Suprapubic skin (tissue), 4 donors: ENCODE measurements at regions not wholly inside any gene's neighbourhood (a gene's known extent, or its start where the extent isn't known, plus 50 kb on each side); places are given as distances from the start of the nearest gene placed in this dataset.

Experiments
- DNase-seq, 2 donors: peaks; one replicate each; pipeline ENCODE4 v3.0.0-alpha.2; 2019; ENCODE audit warnings: low spot score in 2 of 2
- H3K27ac ChIP-seq: fragments of 200-600 bp; sonication (generic); one replicate; pipeline ENCODE4 v1.5.1; 2019
- H3K27me3 ChIP-seq: fragments of 200-600 bp; sonication (generic); one replicate; pipeline ENCODE4 v1.5.1; 2019
- H3K36me3 ChIP-seq: fragments of 200-600 bp; sonication (generic); one replicate; pipeline ENCODE4 v1.5.1; 2019
- H3K4me1 ChIP-seq: fragments of 200-600 bp; sonication (generic); one replicate; pipeline ENCODE4 v1.5.1; 2019
- H3K4me3 ChIP-seq: fragments of 200-600 bp; sonication (generic); one replicate; pipeline ENCODE4 v1.5.1; 2019; ENCODE audit warnings: mild to moderate bottlenecking
- H3K9me3 ChIP-seq: fragments of 200-600 bp; sonication (generic); one replicate; pipeline ENCODE4 v1.5.1; 2019
- EP300 ChIP-seq: sonication (generic); formaldehyde crosslinking; IDR thresholded peaks from one replicate; pipeline ENCODE4 v1.6.1; 2017; ENCODE audit warnings: antibody characterized with exemption
- POLR2A ChIP-seq, 2 donors: fragments of 450-650 bp; IDR thresholded peaks; one replicate each; pipeline ENCODE4 v1.6.1; 2017; ENCODE audit warnings: antibody characterized with exemption in 2 of 2, mild to moderate bottlenecking in 2 of 2, moderate library complexity in 2 of 2
- POLR2AphosphoS5 ChIP-seq, 3 donors: sonication (generic); formaldehyde crosslinking; IDR thresholded peaks; one replicate each; pipeline ENCODE4 v1.6.1; 2017; ENCODE audit warnings: antibody characterized with exemption in 3 of 3
- WGBS: methylation state at CpG from one replicate; pipeline ENCODE4 v1.1.5; 2018; 5-methylcytosine and 5-hydroxymethylcytosine counted together
- TF ChIP-seq, protein P1 (sequence below), 2 donors: fragments of 200-600 bp in 1 of 2; fragments of 450-650 bp in 1 of 2; sonication (generic) in 1 of 2; IDR thresholded peaks; one replicate each; pipeline ENCODE4 v1.5.1; 2016 to 2019; ENCODE audit warnings: antibody characterized with exemption in 2 of 2, mild to moderate bottlenecking in 1 of 2, moderate library complexity in 1 of 2

DNA sequence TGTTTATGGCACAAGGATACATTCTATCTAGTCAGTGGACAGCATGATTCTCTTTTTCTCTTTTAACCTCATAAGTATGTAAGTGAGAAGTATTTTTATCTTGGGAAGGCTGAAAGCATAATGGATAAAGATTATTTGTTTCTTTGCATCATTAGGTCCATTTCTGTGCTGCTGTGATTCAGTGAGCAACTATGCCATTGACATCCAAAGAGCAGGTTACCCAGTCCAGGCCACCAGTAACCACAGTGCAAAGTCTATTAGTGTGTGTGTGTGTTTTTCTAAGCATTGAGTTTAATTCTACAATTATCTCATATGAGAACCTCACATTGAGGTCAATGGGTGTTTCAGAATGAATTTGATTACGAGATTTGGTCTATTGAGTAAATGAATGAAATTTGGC, 158.8 kb upstream of the DACH1 start:
- no peaks in the 10 kb centered on the region for H3K36me3 ChIP-seq
- no peak overlapping the region for H3K27ac ChIP-seq
- H3K9me3 ChIP-seq = peaks cover 4% of the 10 kb centered on the region
- DNase-seq = no peak
- H3K4me3 ChIP-seq = no peak overlapping the region
- WGBS = 93% methylated on average over 1 of the region's 1 CpG
- no peaks in the 10 kb centered on the region for H3K4me1 ChIP-seq
- H3K27me3 ChIP-seq = no peaks in the 10 kb centered on the region
- no peak for TF ChIP-seq POLR2A (IDR thresholded peaks at IDR 0.05)
- TF ChIP-seq EP300 = no peak
- TF ChIP-seq, protein P1, sequence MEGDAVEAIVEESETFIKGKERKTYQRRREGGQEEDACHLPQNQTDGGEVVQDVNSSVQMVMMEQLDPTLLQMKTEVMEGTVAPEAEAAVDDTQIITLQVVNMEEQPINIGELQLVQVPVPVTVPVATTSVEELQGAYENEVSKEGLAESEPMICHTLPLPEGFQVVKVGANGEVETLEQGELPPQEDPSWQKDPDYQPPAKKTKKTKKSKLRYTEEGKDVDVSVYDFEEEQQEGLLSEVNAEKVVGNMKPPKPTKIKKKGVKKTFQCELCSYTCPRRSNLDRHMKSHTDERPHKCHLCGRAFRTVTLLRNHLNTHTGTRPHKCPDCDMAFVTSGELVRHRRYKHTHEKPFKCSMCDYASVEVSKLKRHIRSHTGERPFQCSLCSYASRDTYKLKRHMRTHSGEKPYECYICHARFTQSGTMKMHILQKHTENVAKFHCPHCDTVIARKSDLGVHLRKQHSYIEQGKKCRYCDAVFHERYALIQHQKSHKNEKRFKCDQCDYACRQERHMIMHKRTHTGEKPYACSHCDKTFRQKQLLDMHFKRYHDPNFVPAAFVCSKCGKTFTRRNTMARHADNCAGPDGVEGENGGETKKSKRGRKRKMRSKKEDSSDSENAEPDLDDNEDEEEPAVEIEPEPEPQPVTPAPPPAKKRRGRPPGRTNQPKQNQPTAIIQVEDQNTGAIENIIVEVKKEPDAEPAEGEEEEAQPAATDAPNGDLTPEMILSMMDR (IDR thresholded peaks at IDR 0.05) = no peak
- TF ChIP-seq POLR2AphosphoS5 (IDR thresholded peaks at IDR 0.05) = no peak

GRCh38 chr13:72023895-72024294, 156.9 kb upstream of the DACH1 start:
- H3K9me3 ChIP-seq = no peaks in the 10 kb centered on the region
- no peaks in the 10 kb centered on the region for H3K4me1 ChIP-seq
- H3K36me3 ChIP-seq = no peaks in the 10 kb centered on the region
- no peak for TF ChIP-seq POLR2A (IDR thresholded peaks at IDR 0.05)
- no peak for TF ChIP-seq POLR2AphosphoS5 (IDR thresholded peaks at IDR 0.05)
- TF ChIP-seq EP300 = no peak
- TF ChIP-seq, protein P1 (IDR thresholded peaks at IDR 0.05) = no peak
- H3K4me3 ChIP-seq = no peak overlapping the region
- DNase-seq = no peak
- H3K27ac ChIP-seq = no peak overlapping the region
- H3K27me3 ChIP-seq = no peaks in the 10 kb centered on the region
- 96% methylated on average over 6 of the region's 6 CpGs for WGBS

DNA sequence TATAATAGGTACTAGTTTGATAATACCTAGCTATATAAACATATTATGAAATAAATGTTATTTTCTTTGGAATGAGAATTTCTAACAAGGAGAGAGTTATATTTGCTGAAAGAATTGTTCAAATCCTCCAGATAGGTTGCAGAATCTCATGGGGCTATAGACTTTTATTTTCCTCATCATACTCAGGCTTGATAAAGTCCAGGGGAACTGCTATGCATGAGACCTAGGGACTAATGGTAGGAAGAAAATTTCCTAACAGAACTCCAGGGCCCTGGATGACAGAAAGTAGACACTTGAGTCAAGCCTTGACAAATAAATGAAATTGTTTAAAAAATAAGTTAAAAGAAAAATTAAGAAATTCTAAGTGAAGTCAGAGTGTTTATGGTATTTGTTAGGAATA, 138.5 kb upstream of the DACH1 start:
- no peak for DNase-seq
- Histone ChIP-seq H3K36me3 (no peaks in the 10 kb centered on the region), H3K27me3 (no peaks in the 10 kb centered on the region), H3K27ac (no peak overlapping the region), H3K4me3 (no peak overlapping the region), H3K9me3 (no peaks in the 10 kb centered on the region), H3K4me1 (no peaks in the 10 kb centered on the region)
- TF ChIP-seq POLR2A (IDR thresholded peaks at IDR 0.05) = no peak

DNA sequence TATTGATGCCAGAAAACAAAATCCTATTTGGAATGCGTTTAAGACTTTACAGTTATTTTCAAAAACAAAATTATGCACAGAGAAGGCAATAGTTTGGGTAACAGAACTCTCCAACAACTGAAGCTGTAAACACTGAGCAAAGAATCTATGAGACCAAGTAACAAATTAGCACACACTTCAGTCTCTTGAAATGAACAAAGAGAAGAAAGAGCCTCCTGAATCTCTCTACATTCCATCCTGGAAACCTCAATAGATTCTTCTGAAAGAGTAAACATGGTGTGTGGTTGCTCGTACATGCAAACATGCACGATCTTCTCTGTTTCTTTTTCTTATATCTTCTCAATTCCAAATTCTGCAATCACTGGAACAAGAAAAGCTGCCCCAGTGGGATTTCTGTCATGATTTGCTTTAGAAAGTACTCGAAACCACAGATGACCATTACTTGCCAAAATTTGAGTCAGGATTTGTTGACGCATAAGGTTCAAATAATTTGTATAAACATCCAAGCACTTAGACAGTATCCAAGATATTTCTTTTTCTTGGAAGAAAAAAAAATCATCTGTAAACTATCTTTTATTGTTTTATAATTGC, 137.9 kb upstream of the DACH1 start:
- DNase-seq = no peak
- 57% methylated on average over 5 of the region's 5 CpGs for WGBS
- TF ChIP-seq POLR2A (IDR thresholded peaks at IDR 0.05) (no peak), EP300 (no peak), POLR2AphosphoS5 (IDR thresholded peaks at IDR 0.05) (no peak)
- TF ChIP-seq, protein P1 (IDR thresholded peaks at IDR 0.05) = no peak

GRCh38 chr13:72004246-72004645, 137.2 kb upstream of the DACH1 start:
- Histone ChIP-seq H3K9me3 (no peaks in the 10 kb centered on the region), H3K4me1 (no peaks in the 10 kb centered on the region), H3K27ac (no peak overlapping the region), H3K27me3 (no peaks in the 10 kb centered on the region), H3K36me3 (no peaks in the 10 kb centered on the region), H3K4me3 (no peak overlapping the region)
- DNase-seq = no peak
- TF ChIP-seq POLR2AphosphoS5 (IDR thresholded peaks at IDR 0.05) (no peak), EP300 (no peak), POLR2A (IDR thresholded peaks at IDR 0.05) (no peak)
- TF ChIP-seq, protein P1 (IDR thresholded peaks at IDR 0.05) = no peak
- WGBS = 30% methylated on average over 3 of the region's 3 CpGs

More for the DNA sequence above, 137.9 kb upstream of the DACH1 start:
- no peaks in the 10 kb centered on the region for H3K4me1 ChIP-seq
- no peaks in the 10 kb centered on the region for H3K27me3 ChIP-seq
- no peaks in the 10 kb centered on the region for H3K36me3 ChIP-seq
- H3K9me3 ChIP-seq = no peaks in the 10 kb centered on the region
- no peak overlapping the region for H3K27ac ChIP-seq
- no peak overlapping the region for H3K4me3 ChIP-seq

- Histone ChIP-seq H3K27ac (no peak overlapping the region), H3K4me1 (no peaks in the 10 kb centered on the region), H3K27me3 (no peaks in the 10 kb centered on the region), H3K36me3 (no peaks in the 10 kb centered on the region), H3K4me3 (no peak overlapping the region), H3K9me3 (no peaks in the 10 kb centered on the region)
- TF ChIP-seq POLR2AphosphoS5 (IDR thresholded peaks at IDR 0.05) (no peak), POLR2A (IDR thresholded peaks at IDR 0.05) (no peak), EP300 (no peak)
- TF ChIP-seq, protein P1 (IDR thresholded peaks at IDR 0.05) = no peak
- DNase-seq = no peak
Observed at GRCh38 chr13:71998223-71998622, 131.2 kb upstream of the DACH1 start.
